ENCODE measurements at regions not wholly inside any gene's neighbourhood (a gene's known extent, or its start where the extent isn't known, plus 50 kb on each side); places are given as distances from the start of the nearest gene placed in this dataset.
"Not testable (repeated sequence)": the region's sequence is repeated elsewhere in the genome, so short reads cannot be mapped to it uniquely, and the experiment has no call there.

DNA sequence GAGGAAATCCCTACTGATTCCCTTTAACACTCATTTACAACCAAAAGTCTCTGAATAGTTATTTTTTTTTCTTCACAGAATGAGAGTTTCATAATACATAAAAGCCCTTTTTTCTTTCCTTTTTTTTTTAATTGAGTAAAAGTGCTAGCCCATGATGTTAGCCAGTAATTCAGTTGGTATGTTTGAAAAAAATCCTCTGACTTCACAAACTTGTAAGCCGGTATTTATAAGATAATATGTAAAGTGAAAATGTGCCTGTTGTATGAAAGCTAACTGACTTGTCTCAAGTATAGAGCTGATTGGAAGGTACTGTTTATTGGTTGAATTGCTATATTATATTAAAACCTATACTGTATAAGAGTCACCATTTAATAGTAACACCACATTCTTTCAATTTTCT lies 70.2 kb upstream of the NEIL3 start:
- no peak for DNase-seq (ENCODE audit: low read depth)

DNA sequence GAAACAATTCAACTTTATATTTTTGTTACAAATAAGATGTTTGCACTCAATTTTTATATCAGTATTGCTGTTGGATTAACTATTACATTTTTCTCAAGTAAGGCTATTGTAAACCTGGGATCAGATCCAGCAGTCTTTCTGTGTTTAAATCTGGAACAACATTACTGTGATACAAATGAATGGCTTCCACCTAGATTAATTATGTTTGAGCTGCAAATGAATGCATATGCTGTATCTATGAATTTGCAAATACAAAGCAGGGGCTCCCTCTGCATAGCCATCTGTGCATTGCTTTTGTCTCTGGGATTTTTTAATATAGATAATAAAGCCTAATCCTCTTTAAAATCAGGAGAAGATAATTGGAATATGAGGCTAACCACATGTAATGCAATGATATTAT lies 69.8 kb upstream of the NEIL3 start:
- DNase-seq (ENCODE audit: low read depth), result no peak

DNA sequence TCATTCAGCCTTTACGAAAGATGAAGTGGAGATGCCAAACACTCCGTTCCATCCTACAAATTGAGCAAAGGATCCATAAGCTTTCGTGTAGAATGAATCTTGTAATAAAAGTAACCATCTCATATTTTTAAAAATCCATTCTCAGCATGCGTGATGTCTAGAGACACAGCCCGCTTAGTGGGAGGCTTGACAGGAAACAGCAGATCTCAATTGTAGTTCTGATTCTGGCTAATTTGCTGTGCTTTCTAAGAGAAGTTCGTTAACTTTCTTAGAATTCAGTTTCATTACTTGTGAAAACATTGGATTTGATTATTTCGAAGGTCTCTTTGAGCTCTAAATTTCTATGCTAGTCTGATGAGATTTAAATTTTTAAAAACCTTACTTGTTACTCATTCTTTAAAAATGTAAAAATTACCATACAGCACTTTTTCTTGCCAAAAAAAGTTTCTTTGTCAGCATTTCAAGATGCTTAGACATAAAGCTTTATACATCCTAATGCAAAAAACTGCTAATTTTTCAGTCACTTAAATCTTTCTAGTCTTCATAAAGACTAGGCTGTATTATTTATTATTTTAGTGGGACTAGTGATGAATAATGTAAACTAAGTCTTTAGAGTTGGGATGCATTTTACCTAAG lies 66.9 kb upstream of the NEIL3 start:
- DNase-seq (ENCODE audit: low read depth), result no peak

DNA sequence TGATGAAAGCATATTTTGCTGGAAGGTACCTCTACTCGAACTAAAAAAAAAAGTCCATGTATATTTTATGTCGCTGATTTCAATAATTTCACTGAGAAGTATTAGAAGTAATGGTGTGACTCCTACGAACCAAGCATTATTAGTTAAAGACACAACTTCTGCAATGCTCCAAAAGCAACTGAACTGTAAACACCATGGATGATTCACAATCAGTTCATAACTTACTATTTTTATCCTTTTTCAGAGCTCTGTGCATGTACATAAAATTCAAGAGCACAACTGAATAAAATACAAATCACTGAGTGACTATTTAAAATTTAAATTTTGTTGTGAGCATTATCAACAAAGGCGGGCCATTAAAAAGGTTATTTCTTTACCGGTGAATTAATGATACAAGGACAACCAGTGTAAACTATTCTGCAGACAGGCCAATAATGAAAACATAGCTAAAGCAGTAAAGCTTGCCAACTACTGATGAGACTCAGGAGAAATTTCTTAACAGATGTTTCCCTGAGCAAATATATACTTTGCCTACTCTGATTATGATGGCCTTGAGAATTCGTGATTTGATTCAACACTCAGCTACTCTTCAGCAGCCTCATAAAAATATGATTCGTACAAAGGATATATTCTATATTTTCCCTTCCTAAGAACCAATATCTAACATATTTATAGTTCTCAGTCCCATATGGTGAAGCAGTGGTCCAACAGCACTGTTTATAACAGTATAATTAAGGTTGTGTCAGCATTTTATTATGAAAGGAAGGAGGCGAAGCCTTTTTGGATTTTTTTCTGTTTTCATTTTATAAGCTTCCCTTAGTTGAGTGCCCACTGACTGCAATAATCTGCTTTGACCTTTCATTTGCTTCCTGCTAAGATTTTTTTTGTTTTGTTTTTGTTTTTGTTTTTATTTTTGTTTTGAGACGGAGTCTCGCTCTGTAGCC lies 62.8 kb upstream of the NEIL3 start:
- peak; percentile 25 for DNase-seq (ENCODE audit: low read depth)

DNA sequence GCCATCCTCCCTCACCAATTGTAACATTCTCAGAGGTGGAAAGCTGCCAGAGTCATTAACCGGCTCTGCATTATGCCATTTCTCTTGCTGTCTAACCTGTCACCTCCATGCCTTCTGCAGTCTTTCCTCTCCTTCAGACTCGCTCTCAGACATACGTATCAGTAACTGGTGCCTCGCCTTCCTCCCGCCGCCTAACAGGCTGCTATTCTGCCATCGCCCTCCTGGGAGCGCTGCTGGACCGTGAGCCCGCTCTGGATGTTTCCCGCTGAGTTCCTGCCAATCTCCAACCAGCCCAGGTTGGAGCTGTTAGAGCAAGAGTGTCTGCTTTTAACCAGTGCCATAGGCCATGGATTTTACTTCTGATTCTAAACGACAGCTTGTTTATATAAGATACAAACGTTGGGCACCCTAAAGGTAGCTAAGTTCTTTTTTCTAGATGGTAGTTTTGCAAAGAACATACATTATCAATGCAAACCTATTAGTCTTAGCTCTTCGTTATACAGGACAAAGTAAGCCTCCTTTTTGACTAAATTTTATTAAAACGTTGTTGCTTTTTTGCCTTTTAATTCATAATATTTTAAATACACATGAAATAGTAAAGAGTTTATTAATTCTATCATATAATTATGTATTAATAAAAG lies 59.5 kb upstream of the NEIL3 start:
- peak; percentile 58 for DNase-seq (ENCODE audit: low read depth)

DNA sequence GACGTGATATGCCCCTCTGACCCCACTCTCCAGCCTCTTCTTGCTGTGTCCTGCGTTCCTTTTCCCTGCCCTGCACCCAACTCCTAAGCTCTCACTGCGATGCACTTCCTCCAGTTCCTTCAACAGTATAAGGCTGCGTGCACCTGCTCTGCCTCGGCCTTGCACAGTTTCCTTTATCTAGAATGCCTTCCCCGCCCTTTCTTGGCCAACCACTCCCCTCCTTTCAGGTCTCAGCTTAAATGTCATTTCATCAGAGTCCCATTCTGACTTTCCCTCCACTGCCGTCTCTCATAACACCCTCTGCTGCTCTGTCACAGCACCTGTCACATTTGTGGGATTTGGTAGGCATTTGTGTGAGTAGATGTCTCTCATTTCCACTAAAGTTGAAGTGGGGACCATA lies 58.4 kb upstream of the NEIL3 start:
- DNase-seq (ENCODE audit: low read depth), result no peak

DNA sequence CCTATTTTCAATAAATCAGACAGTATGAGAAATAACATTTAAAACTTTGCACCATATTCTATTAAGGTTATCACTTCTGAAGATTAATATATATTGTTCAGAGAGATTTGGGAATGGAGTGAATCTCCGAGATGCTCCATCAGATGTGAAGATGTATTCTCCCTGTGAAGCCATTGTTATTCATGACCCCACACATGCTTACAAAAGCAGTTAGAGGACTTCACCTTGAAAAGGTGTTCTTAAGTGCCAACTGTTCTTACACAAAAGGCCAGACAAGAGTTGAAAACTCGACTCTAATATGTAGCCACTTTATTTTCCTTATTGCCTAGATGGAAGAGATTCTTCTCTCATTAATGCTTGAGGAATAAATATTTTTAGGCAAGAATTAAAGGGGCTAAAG lies 54.3 kb upstream of the NEIL3 start:
- DNase-seq (ENCODE audit: low read depth), result no peak

DNA sequence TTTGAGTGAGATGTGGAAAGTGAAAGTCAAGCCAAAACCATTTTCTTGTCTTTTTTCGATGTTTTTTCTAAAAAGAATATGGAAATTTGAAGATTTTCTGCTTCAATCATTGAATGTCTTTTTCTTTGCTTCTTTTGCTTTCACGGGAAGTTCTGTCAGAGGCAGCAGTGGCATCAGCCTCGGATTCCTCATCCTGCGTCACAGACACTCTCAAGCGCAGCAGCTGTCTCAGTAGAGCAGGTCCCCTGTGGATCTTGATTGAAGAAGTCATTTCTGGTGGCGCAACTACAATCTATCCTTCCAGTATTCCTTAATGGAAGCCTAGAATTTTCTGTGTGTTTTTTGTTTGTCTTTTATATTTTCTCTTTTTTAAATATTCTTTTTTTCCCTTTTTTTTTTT lies 52.7 kb upstream of the NEIL3 start:
- no peak for DNase-seq (ENCODE audit: low read depth)

DNA sequence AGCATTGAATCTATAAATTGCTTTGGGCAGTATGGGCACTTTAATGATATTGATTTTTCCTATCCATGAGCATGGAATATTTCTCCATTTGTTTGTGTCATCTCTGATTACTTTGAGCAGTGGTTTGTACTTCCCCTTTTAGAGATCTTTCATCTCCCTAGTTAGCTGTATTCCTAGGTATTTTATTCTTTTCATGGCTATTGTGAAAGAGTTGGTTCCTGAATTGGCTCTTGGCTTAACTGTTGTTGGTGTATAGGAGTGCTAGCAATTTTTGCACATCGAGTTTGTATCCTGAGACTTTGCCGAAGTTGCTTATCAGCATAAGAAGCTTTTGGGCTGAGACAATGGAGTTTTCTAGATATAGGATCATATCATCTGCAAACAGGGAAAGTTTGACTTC lies 50.2 kb upstream of the NEIL3 start:
- not testable (repeated sequence) for DNase-seq (ENCODE audit: low read depth)

All from LHCN-M2 (cell line).